ENCODE measurements at regions not wholly inside any gene's neighbourhood (a gene's known extent, or its start where the extent isn't known, plus 50 kb on each side); places are given as distances from the start of the nearest gene placed in this dataset.
"Not testable (repeated sequence)": the region's sequence is repeated elsewhere in the genome, so short reads cannot be mapped to it uniquely, and the experiment has no call there.

- peak in 11 of 56 donors; percentile 16 to 52 (median 27) for DNase-seq
These were observed 59.2 kb downstream of the C9orf50 start for GRCh38 chr9:129561594-129562281.

- DNase-seq, result no peak
These were observed 60.0 kb downstream of the C9orf50 start for GRCh38 chr9:129560881-129561306.

- DNase-seq, result no peak
These were observed 61.4 kb downstream of the C9orf50 start for GRCh38 chr9:129559506-129559881.

DNA sequence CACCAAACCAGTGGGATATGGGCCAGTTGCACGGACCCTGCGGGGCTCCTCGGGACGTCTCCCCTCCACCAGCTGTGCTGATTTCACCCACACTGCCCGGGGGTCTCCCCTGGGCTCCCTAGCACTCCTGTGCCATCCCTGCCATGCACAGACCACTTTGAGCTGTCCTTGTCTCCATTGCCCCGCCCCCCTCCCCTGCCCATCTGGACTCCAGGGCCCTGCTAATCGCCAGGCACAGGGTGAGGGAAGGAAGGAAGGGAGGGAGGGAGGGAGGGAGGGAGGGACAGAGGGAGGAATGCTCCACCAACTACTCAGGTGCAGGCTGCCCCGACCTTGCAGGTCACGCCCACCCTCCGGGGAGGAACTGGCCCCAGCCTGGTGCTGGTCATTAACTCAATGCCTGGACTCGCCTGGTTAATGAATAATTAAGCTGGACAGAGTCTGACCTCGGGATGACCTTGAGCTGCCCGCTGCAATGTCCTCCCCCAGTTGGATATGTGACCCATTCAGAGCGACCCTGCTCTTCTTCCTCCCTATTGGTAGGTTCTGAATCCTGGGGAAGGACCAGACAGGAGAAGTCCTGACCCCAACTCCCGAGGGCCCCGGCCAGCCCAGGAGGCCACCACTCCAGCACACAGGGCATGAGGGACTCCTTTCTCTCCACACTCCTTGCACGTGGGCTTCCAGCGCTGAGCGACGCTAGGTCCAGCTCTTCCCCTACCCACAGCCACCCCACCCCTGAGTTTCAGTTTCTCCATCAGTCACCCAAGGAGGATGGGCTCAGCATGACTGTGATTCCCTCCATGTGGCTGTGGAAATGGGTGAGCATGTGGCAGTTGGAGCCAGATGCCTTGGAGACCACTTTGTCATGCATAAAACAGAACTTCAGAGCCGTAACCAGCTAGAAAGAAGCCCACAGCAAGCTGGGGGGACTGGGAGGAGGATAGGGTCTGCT lies 62.1 kb downstream of the C9orf50 start:
- peak in 1 of 56 donors; percentile 16 for DNase-seq

- no peak for DNase-seq
These were observed 62.8 kb downstream of the C9orf50 start for GRCh38 chr9:129558063-129558550.

GRCh38 chr9:129557192-129558036 lies 63.5 kb downstream of the C9orf50 start:
- no peak for DNase-seq

GRCh38 chr9:129556491-129557191 lies 64.3 kb downstream of the C9orf50 start:
- no peak for DNase-seq

DNA sequence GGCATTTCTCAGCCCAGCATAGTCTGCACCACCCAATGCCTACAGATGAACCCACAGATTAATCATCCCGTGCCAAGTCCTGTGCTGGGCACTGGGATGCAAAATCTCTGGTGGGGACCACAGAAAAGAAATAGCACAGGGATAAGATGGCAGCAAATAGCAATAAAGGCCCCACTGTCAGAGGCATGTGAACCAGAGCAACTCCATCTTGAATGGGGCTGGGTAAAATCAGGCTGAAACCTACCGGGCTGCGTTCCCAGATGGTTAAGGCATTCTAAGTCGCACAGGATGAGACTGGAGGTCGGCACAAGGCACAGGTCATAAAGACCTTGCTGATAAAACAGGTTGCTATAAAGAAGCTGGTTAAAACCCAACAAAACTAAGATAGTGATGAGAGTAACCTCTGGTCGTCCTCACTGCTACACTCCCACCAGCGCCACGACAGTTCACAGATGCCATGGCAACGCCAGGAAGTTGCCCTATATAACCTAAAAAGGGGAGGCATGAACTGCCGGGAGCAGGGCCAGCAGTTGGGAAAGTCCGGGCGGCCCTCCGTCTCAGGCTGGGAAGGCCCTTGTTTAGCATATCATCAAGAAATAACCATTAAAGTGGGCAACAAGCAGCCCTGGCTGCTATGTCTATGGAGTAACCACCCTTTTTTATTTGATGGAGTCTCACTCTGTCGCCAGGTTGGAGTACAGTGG lies 65.2 kb downstream of the C9orf50 start:
- DNase-seq, result no peak

- DNase-seq, result no peak
These were observed 66.3 kb downstream of the C9orf50 start for GRCh38 chr9:129554649-129555048.

DNA sequence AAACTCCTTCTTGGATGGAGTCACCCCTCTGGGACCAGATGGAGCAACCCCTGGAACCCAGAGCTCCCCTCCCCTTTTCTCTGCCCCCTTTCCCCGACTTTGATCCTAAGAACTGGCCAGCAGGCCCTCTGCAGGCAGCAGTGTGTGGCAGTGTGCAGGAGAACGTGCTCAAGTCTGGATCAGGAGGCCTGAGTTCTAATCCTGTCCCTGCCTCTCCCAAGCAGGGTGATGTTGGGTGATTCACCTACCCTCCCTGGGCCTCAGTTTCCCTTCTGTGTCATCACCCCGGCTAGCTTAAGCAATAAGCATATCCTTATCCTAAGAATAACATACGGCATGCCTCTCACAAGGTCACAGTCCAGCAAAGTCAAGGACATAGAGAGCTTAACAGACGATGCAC lies 67.6 kb downstream of the C9orf50 start:
- no peak for DNase-seq

GRCh38 chr9:129552064-129552463 lies 68.8 kb downstream of the C9orf50 start:
- no peak for DNase-seq

DNA sequence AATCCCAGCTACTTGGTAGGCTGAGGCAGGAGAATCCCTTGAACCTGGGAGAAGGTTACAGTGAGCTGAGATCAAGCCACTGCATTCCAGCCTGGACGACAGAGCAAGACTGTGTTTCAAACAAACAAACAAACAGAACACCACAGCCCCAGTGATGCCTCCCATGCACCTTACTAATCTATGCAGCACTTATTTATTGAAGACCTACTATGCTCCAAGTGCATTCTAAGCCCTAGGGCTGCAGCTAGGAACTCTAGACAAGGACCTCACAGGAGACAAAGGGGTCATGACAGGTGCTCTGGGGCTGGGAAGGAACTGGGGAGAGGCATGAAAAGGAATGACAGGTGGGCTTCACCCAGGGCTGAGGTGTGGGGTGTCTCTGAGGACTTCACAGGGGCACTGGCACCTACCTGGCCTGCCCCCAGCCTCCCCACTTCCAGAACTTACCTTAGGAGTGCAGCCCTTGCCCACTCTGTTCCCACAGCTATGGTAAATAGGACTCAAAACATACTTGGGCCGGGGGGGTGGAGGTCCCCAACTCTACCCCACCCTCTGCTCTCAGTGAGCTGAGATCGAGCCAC lies 69.4 kb downstream of the C9orf50 start:
- no peak for DNase-seq

DNA sequence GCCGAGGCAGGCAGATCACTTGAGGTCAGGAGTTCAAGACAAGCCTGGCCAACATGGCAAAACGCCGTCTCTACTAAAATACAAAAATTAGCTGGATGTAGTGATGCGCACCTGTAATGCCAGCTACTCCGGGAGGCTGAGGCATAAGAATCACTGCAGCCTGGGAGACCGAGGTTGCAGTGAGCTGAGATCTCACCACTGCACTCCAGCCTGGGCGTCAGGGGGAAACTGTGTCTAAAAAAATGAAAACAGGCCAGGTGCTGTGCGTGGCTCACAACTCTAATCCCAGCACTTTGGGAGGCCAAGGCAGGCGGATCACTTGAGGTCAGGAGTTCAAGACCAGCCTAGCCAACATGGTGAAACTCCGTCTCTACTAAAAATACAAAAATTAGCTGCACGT lies 69.9 kb downstream of the C9orf50 start:
- DNase-seq, result not testable (repeated sequence)

DNA sequence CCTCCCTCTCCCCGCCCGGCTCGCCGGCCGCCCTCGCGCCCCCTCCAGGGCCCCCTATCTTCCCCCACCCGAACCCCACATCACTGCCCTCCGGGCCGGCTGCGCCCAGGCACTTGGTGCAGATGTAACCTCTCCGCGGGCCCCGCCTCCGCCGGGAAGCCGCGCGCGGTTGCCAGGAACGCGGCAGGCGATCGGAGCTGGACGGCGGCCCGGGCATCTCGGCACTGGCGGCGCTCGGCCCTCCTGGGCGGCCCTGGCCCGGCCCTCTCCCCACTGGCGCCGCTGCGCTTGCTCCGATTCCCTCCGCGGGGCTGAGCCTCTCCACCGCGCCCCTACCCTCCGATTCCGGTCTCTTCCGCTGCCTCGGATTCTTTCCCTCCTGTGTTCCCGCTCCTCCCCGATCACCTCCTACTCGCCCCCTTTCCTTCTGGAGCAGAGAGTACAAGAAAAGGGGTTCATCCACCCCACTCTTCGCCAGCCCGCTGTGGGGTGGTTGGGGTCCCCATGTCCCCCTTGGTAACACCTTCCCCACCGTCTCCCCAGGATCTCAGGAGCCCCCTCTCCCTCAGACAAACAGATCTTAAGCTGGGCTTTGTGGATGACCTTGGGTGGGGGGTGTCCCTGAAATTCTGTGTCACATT lies 70.6 kb downstream of the C9orf50 start:
- peak in 47 of 56 donors; percentile 27 to 86 (median 68) for DNase-seq

- peak in 47 of 56 donors; percentile 34 to 81 (median 66) for DNase-seq
These were observed 71.2 kb downstream of the C9orf50 start for GRCh38 chr9:129549684-129550083.

DNA sequence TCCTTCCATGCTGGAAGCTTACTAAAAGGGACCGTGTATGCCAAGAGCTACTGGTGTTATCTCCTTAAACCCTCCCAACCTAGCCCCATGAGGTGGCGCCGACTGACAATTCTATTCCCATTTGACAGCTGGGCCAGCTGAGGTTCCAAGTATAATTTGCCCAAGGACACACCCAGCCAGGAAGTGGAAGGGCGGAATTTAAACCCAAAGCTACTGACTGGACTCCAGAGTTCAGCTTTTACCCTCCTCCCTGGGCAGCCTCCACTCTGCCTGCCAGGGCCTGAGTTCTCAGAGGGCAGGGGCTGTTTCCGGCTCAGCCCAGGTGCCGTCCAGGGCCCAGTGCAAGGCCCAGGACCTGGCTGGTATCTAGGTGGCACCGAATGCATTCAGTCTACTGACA lies 71.8 kb downstream of the C9orf50 start:
- no peak for DNase-seq

GRCh38 chr9:129548571-129549135 lies 72.2 kb downstream of the C9orf50 start:
- peak in 9 of 56 donors; percentile 10 to 45 (median 20) for DNase-seq

DNA sequence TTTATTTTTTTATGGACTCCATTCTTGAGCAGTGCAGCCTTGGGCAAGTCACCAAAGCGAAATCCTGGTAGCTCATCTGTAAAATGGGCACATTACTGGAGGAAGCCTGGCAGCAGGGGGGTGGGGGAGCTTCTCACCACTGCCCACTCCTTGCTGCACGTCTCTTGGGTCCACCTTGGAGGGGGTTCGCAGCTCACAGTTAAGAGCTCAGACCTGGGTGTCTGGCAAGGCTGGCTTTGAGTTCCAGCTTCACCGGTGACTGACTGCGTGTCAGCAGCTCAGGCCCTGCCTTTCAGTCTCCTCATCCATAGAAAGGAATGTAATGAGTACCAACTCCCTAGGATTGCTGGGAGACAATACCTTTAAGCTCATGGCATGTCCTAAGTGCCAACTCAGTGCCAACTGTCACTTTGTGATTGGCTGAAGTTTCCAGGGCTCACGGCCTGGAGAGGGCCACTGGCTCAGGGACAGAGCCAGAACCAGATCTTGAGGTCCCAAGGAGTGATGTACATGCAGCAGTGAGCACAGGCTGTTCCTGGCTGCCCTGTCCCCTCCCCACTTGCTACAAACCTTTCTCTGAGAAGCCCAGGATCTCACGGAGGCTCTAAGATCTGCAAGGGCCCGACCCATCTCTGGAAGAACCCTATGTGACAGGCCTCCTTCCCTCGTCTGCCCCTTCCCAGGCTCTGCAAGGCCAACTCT lies 72.9 kb downstream of the C9orf50 start:
- no peak for DNase-seq
